ENCODE measurements at regions not wholly inside any gene's neighbourhood (a gene's known extent, or its start where the extent isn't known, plus 50 kb on each side); places are given as distances from the start of the nearest gene placed in this dataset.

- DNase-seq (no peak), ATAC-seq (ENCODE audit: low read depth) (no peak)
- H3K4me3 Mint-ChIP-seq, result no peak overlapping the region
- H3K36me3 Mint-ChIP-seq (ENCODE audit: low read depth), result no peaks in the 10 kb centered on the region
- H3K27ac Mint-ChIP-seq, result no peak overlapping the region
- intact Hi-C loops (cut with micrococcal nuclease), result no loop called here
- POLR2A ChIA-PET, result no interaction called here
- peaks cover 4% of the 10 kb centered on the region for H3K9me3 Mint-ChIP-seq
- TF ChIP-seq CTCF (IDR thresholded peaks at IDR 0.05), result no peak
- CTCF ChIA-PET, result no interaction called here
- H3K27me3 Mint-ChIP-seq, result no peaks in the 10 kb centered on the region
- H3K4me1 Mint-ChIP-seq, result peaks cover 8% of the 10 kb centered on the region
Measured at GRCh38 chr2:195470622-195471021, 186.4 kb upstream of the SLC39A10 start.

GRCh38 chr2:195468771-195469170, 188.3 kb upstream of the SLC39A10 start:
- ChIA-PET CTCF (no interaction called here), POLR2A (interaction anchor here (1.4 kb wide), 1 partner anchor 192 kb away, joined by 3 read pairs; no protein-coding TSS in a partner anchor)
- ATAC-seq (ENCODE audit: low read depth), result no peak
- Mint-ChIP-seq H3K4me1 (peaks cover 4% of the 10 kb centered on the region), H3K36me3 (ENCODE audit: low read depth) (no peaks in the 10 kb centered on the region), H3K27ac (no peak overlapping the region), H3K4me3 (no peak overlapping the region), H3K9me3 (peaks cover 6% of the 10 kb centered on the region), H3K27me3 (no peaks in the 10 kb centered on the region)
- TF ChIP-seq CTCF (IDR thresholded peaks at IDR 0.05), result no peak
- intact Hi-C loops (cut with micrococcal nuclease), result no loop called here
- DNase-seq, result no peak

GRCh38 chr2:195466427-195466826, 190.6 kb upstream of the SLC39A10 start:
- no peak overlapping the region for H3K27ac Mint-ChIP-seq
- CTCF ChIA-PET, result no interaction called here
- ATAC-seq (ENCODE audit: low read depth) (no peak), DNase-seq (no peak)
- intact Hi-C loops (cut with micrococcal nuclease), result no loop called here
- H3K27me3 Mint-ChIP-seq, result no peaks in the 10 kb centered on the region
- no peak for TF ChIP-seq CTCF (IDR thresholded peaks at IDR 0.05)
- POLR2A ChIA-PET, result no interaction called here
- no peaks in the 10 kb centered on the region for H3K4me1 Mint-ChIP-seq
- H3K36me3 Mint-ChIP-seq (ENCODE audit: low read depth), result no peaks in the 10 kb centered on the region
- H3K9me3 Mint-ChIP-seq, result peaks cover 6% of the 10 kb centered on the region
- H3K4me3 Mint-ChIP-seq, result no peak overlapping the region

- no peak for TF ChIP-seq CTCF (IDR thresholded peaks at IDR 0.05)
- no peak for DNase-seq
- Mint-ChIP-seq H3K27me3 (no peaks in the 10 kb centered on the region), H3K9me3 (peaks cover 5% of the 10 kb centered on the region), H3K36me3 (ENCODE audit: low read depth) (no peaks in the 10 kb centered on the region), H3K4me3 (no peak overlapping the region), H3K27ac (no peak overlapping the region), H3K4me1 (peaks cover 6% of the 10 kb centered on the region)
- POLR2A ChIA-PET, result interaction anchor here (1.0 kb wide), 1 partner anchor 197 kb away, joined by 5 read pairs; no protein-coding TSS in a partner anchor
- no peak for ATAC-seq (ENCODE audit: low read depth)
- CTCF ChIA-PET, result interaction anchor here (0.9 to 1.2 kb wide), 2 partner anchors 16 to 199 kb away, joined by 3 read pairs; no protein-coding TSS in a partner anchor
- intact Hi-C loops (cut with micrococcal nuclease), result no loop called here
Measured at GRCh38 chr2:195461010-195461409, 196.0 kb upstream of the SLC39A10 start.

- Mint-ChIP-seq H3K27ac (no peak overlapping the region), H3K4me1 (peaks cover 6% of the 10 kb centered on the region), H3K4me3 (no peak overlapping the region), H3K9me3 (no peaks in the 10 kb centered on the region), H3K27me3 (no peaks in the 10 kb centered on the region), H3K36me3 (ENCODE audit: low read depth) (no peaks in the 10 kb centered on the region)
- ATAC-seq (ENCODE audit: low read depth), result no peak
- ChIA-PET CTCF (no interaction called here), POLR2A (no interaction called here)
- intact Hi-C loops (cut with micrococcal nuclease), result no loop called here
- DNase-seq, result no peak
- no peak for TF ChIP-seq CTCF (IDR thresholded peaks at IDR 0.05)
Measured at GRCh38 chr2:195458936-195459335, 198.1 kb upstream of the SLC39A10 start.
